ENCODE measurements at regions not wholly inside any gene's neighbourhood (a gene's known extent, or its start where the extent isn't known, plus 50 kb on each side); places are given as distances from the start of the nearest gene placed in this dataset.

DNA sequence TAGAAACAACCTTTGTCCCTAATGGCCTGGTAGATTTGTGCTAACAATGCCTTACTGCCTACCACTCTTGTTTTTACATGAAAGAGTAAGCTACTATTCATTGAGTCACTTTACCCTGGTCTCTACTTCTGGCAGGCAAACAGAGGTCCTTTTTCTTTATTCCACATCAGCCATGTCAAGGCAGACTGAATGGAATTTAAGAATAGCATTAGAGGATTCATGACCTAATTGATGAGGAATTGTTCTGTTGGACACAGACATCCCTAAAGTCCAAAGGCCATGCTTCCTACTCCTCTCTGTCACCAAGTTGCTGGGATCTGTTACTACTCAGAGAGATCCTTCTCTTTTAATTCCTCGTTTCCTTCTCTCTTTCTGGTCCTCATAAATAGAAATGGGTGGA, 229.1 kb upstream of the ZP4 start:
- TF ChIP-seq, protein P1, sequence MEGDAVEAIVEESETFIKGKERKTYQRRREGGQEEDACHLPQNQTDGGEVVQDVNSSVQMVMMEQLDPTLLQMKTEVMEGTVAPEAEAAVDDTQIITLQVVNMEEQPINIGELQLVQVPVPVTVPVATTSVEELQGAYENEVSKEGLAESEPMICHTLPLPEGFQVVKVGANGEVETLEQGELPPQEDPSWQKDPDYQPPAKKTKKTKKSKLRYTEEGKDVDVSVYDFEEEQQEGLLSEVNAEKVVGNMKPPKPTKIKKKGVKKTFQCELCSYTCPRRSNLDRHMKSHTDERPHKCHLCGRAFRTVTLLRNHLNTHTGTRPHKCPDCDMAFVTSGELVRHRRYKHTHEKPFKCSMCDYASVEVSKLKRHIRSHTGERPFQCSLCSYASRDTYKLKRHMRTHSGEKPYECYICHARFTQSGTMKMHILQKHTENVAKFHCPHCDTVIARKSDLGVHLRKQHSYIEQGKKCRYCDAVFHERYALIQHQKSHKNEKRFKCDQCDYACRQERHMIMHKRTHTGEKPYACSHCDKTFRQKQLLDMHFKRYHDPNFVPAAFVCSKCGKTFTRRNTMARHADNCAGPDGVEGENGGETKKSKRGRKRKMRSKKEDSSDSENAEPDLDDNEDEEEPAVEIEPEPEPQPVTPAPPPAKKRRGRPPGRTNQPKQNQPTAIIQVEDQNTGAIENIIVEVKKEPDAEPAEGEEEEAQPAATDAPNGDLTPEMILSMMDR (IDR thresholded peaks at IDR 0.05), result no peak
- no peak for TF ChIP-seq ZFX (IDR thresholded peaks at IDR 0.05; ENCODE audit: borderline replicate concordance)

Measured in 22Rv1 (cell line).